ENCODE measurements at regions not wholly inside any gene's neighbourhood (a gene's known extent, or its start where the extent isn't known, plus 50 kb on each side); places are given as distances from the start of the nearest gene placed in this dataset.

DNA sequence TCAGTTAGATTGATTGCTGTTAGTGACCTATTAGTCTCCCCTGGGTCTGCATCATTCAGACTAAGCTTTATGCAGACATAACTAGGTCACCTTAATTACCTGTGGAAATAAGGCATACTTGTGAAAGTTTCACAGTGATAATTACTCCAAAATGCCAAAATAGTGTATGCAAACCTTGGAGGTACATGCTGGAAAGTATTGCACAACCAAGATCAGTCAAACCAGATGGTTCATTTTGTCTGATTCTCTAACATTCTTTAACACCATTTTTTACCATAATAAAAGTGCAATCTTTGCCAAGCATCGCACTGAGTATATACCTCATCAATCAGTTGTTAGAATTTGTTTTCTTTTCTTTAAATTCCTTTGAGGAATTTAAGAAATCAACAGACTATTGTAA, 186.3 kb upstream of the TMEFF2 start:
- no peaks in the 10 kb centered on the region for H3K9me2 ChIP-seq (replicated peaks; ENCODE audit: low read length)
- H4K20me1 ChIP-seq (ENCODE audit: low read length) = no peaks in the 10 kb centered on the region
- H3K9me3 ChIP-seq (ENCODE audit: low read length) = no peaks in the 10 kb centered on the region
- H3K27me3 ChIP-seq (ENCODE audit: low read length) = no peaks in the 10 kb centered on the region
- ATAC-seq (no peak), DNase-seq (no peak)
- H3K27ac ChIP-seq (ENCODE audit: low read length) = no peak overlapping the region
- ChIA-PET POLR2A (ENCODE audit: unreplicated experiment) (no interaction called here), CTCF (no interaction called here)
- BruUV-seq (replicated peaks) = no TSS peak
- TF ChIP-seq, protein P1, sequence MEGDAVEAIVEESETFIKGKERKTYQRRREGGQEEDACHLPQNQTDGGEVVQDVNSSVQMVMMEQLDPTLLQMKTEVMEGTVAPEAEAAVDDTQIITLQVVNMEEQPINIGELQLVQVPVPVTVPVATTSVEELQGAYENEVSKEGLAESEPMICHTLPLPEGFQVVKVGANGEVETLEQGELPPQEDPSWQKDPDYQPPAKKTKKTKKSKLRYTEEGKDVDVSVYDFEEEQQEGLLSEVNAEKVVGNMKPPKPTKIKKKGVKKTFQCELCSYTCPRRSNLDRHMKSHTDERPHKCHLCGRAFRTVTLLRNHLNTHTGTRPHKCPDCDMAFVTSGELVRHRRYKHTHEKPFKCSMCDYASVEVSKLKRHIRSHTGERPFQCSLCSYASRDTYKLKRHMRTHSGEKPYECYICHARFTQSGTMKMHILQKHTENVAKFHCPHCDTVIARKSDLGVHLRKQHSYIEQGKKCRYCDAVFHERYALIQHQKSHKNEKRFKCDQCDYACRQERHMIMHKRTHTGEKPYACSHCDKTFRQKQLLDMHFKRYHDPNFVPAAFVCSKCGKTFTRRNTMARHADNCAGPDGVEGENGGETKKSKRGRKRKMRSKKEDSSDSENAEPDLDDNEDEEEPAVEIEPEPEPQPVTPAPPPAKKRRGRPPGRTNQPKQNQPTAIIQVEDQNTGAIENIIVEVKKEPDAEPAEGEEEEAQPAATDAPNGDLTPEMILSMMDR (conservative IDR thresholded peaks at IDR 0.05; ENCODE audit: low read depth, low read length) = no peak
- TF ChIP-seq EZH2phosphoT487 (IDR thresholded peaks at IDR 0.05; ENCODE audit: borderline replicate concordance, low read length) = no peak
- no peak for TF ChIP-seq EZH2 (IDR thresholded peaks at IDR 0.05; ENCODE audit: low read length, unreplicated experiment)
- H3K36me3 ChIP-seq (ENCODE audit: low read depth, low read length) = no peaks in the 10 kb centered on the region
- no peak overlapping the region for H3K9ac ChIP-seq (ENCODE audit: low read length)
- no peak overlapping the region for H3K4me2 ChIP-seq (ENCODE audit: low read length)
- H2AFZ ChIP-seq (ENCODE audit: low read length) = no peak overlapping the region
- intact Hi-C loops (cut with micrococcal nuclease) = no loop called here
- no peaks in the 10 kb centered on the region for H3F3A ChIP-seq (ENCODE audit: low read length, unreplicated experiment)
- no peaks in the 10 kb centered on the region for H3K79me2 ChIP-seq (ENCODE audit: low read length)
- H3K4me3 ChIP-seq (ENCODE audit: low read length) = no peak overlapping the region
- no peaks in the 10 kb centered on the region for H3K4me1 ChIP-seq (ENCODE audit: insufficient read depth, low read length)

- DNase-seq (no peak), ATAC-seq (no peak)
- no peak overlapping the region for H3K4me2 ChIP-seq (ENCODE audit: low read length)
- TF ChIP-seq, protein P1 (conservative IDR thresholded peaks at IDR 0.05; ENCODE audit: low read depth, low read length) = no peak
- TF ChIP-seq EZH2phosphoT487 (IDR thresholded peaks at IDR 0.05; ENCODE audit: borderline replicate concordance, low read length) = no peak
- no peak for TF ChIP-seq EZH2 (IDR thresholded peaks at IDR 0.05; ENCODE audit: low read length, unreplicated experiment)
- H3K36me3 ChIP-seq (ENCODE audit: low read depth, low read length) = no peaks in the 10 kb centered on the region
- H4K20me1 ChIP-seq (ENCODE audit: low read length) = no peaks in the 10 kb centered on the region
- H2AFZ ChIP-seq (ENCODE audit: low read length) = no peak overlapping the region
- H3K9me2 ChIP-seq (replicated peaks; ENCODE audit: low read length) = no peaks in the 10 kb centered on the region
- no TSS peak for BruUV-seq (replicated peaks)
- no peaks in the 10 kb centered on the region for H3K79me2 ChIP-seq (ENCODE audit: low read length)
- no peaks in the 10 kb centered on the region for H3K27me3 ChIP-seq (ENCODE audit: low read length)
- intact Hi-C loops (cut with micrococcal nuclease) = no loop called here
- no peaks in the 10 kb centered on the region for H3K9me3 ChIP-seq (ENCODE audit: low read length)
- H3K27ac ChIP-seq (ENCODE audit: low read length) = no peak overlapping the region
- CTCF ChIA-PET = no interaction called here
- no peaks in the 10 kb centered on the region for H3F3A ChIP-seq (ENCODE audit: low read length, unreplicated experiment)
- no peak overlapping the region for H3K9ac ChIP-seq (ENCODE audit: low read length)
- POLR2A ChIA-PET (ENCODE audit: unreplicated experiment) = no interaction called here
- H3K4me3 ChIP-seq (ENCODE audit: low read length) = no peak overlapping the region
- H3K4me1 ChIP-seq (ENCODE audit: insufficient read depth, low read length) = no peaks in the 10 kb centered on the region
Measured at GRCh38 chr2:192379736-192380135, 185.0 kb upstream of the TMEFF2 start.

- no peaks in the 10 kb centered on the region for H3K9me3 ChIP-seq (ENCODE audit: low read length)
- H3K27me3 ChIP-seq (ENCODE audit: low read length) = peaks cover 3% of the 10 kb centered on the region; the same call in 1 of the 2 replicates
- ATAC-seq = no peak
- H3K9ac ChIP-seq (ENCODE audit: low read length) = no peak overlapping the region
- H3K4me1 ChIP-seq (ENCODE audit: insufficient read depth, low read length) = no peaks in the 10 kb centered on the region
- no peaks in the 10 kb centered on the region for H3F3A ChIP-seq (ENCODE audit: low read length, unreplicated experiment)
- ChIA-PET POLR2A (ENCODE audit: unreplicated experiment) (no interaction called here), CTCF (no interaction called here)
- no peak overlapping the region for H3K27ac ChIP-seq (ENCODE audit: low read length)
- H3K36me3 ChIP-seq (ENCODE audit: low read depth, low read length) = no peaks in the 10 kb centered on the region
- TF ChIP-seq EZH2 (IDR thresholded peaks at IDR 0.05; ENCODE audit: low read length, unreplicated experiment) (no peak), EZH2phosphoT487 (IDR thresholded peaks at IDR 0.05; ENCODE audit: borderline replicate concordance, low read length) (no peak)
- TF ChIP-seq, protein P1 (conservative IDR thresholded peaks at IDR 0.05; ENCODE audit: low read depth, low read length) = no peak
- intact Hi-C loops (cut with micrococcal nuclease) = no loop called here
- H3K9me2 ChIP-seq (replicated peaks; ENCODE audit: low read length) = no peaks in the 10 kb centered on the region
- H3K4me2 ChIP-seq (ENCODE audit: low read length) = no peak overlapping the region
- BruUV-seq (replicated peaks) = no TSS peak
- no peak overlapping the region for H2AFZ ChIP-seq (ENCODE audit: low read length)
- DNase-seq = peak; percentile 5
- no peaks in the 10 kb centered on the region for H3K79me2 ChIP-seq (ENCODE audit: low read length)
- H4K20me1 ChIP-seq (ENCODE audit: low read length) = no peaks in the 10 kb centered on the region
- no peak overlapping the region for H3K4me3 ChIP-seq (ENCODE audit: low read length)
Measured at GRCh38 chr2:192377173-192377572, 182.4 kb upstream of the TMEFF2 start.
